NT2/D1 (cell line): ENCODE measurements at regions not wholly inside any gene's neighbourhood (a gene's known extent, or its start where the extent isn't known, plus 50 kb on each side); places are given as distances from the start of the nearest gene placed in this dataset.

Experiments
- SUZ12 ChIP-seq: IDR thresholded peaks from 2 replicates; pipeline ENCODE4 v1.6.1; 2011; ENCODE audit not compliant: insufficient read length, insufficient read depth; ENCODE audit errors: extremely low read depth
- YY1 ChIP-seq: IDR thresholded peaks from 2 replicates; pipeline ENCODE4 v1.6.1; 2011; ENCODE audit not compliant: insufficient read length, insufficient read depth
- ZNF274 ChIP-seq: IDR thresholded peaks from 2 replicates; pipeline ENCODE4 v1.6.1; 2011; ENCODE audit warnings: mild to moderate bottlenecking, low read depth, low read length

GRCh38 chr2:153420394-153420793 lies 58.2 kb downstream of the RPRM start:
- no peak for TF ChIP-seq SUZ12
- TF ChIP-seq ZNF274: no peak
- no peak for TF ChIP-seq YY1
